HepG2 (cell line): ENCODE measurements at regions not wholly inside any gene's neighbourhood (a gene's known extent, or its start where the extent isn't known, plus 50 kb on each side); places are given as distances from the start of the nearest gene placed in this dataset.

Experiments used
- ELF1 ChIP-seq: sonication (generic); formaldehyde crosslinking; IDR thresholded peaks from 2 replicates; pipeline ENCODE4 v1.4.0; 2020; ENCODE audit warnings: missing genetic modification reagents
- NFIC ChIP-seq: IDR thresholded peaks from 2 replicates; pipeline ENCODE4 v1.6.1; 2012; ENCODE audit warnings: mild to moderate bottlenecking, low read length, inconsistent platforms
- SP1 ChIP-seq, 2 experiments: fragments of 450-650 bp in 1 of 2; sonication (generic) in 1 of 2; formaldehyde crosslinking in 1 of 2; IDR thresholded peaks; 2 replicates each; pipeline versions ENCODE4 v1.4.0 to v1.6.1; 2016 to 2020; ENCODE audit warnings: missing genetic modification reagents in 1 of 2
- TF ChIP-seq, protein P1 (sequence below): sonication (generic); formaldehyde crosslinking; IDR thresholded peaks from 2 replicates; pipeline ENCODE4 v1.4.0; 2020; ENCODE audit warnings: missing genetic modification reagents
- TF ChIP-seq, protein P2 (sequence below), 2 experiments: IDR thresholded peaks; 2 replicates each; pipeline ENCODE4 v1.6.1; 2011 to 2012; ENCODE audit warnings: low read length in 2 of 2, borderline replicate concordance in 1 of 2, low read depth in 1 of 2, mild to moderate bottlenecking in 1 of 2, moderate library complexity in 1 of 2

- TF ChIP-seq ELF1 (CRISPR knock-in tag) = no peak
- TF ChIP-seq, protein P1, sequence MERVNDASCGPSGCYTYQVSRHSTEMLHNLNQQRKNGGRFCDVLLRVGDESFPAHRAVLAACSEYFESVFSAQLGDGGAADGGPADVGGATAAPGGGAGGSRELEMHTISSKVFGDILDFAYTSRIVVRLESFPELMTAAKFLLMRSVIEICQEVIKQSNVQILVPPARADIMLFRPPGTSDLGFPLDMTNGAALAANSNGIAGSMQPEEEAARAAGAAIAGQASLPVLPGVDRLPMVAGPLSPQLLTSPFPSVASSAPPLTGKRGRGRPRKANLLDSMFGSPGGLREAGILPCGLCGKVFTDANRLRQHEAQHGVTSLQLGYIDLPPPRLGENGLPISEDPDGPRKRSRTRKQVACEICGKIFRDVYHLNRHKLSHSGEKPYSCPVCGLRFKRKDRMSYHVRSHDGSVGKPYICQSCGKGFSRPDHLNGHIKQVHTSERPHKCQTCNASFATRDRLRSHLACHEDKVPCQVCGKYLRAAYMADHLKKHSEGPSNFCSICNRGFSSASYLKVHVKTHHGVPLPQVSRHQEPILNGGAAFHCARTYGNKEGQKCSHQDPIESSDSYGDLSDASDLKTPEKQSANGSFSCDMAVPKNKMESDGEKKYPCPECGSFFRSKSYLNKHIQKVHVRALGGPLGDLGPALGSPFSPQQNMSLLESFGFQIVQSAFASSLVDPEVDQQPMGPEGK = no peak
- TF ChIP-seq NFIC = no peak
- TF ChIP-seq SP1 (IDR thresholded peaks at IDR 0.05) = no peak
- TF ChIP-seq SP1 (CRISPR knock-in tag; IDR thresholded peaks at IDR 0.05) = no peak
- TF ChIP-seq, protein P2, sequence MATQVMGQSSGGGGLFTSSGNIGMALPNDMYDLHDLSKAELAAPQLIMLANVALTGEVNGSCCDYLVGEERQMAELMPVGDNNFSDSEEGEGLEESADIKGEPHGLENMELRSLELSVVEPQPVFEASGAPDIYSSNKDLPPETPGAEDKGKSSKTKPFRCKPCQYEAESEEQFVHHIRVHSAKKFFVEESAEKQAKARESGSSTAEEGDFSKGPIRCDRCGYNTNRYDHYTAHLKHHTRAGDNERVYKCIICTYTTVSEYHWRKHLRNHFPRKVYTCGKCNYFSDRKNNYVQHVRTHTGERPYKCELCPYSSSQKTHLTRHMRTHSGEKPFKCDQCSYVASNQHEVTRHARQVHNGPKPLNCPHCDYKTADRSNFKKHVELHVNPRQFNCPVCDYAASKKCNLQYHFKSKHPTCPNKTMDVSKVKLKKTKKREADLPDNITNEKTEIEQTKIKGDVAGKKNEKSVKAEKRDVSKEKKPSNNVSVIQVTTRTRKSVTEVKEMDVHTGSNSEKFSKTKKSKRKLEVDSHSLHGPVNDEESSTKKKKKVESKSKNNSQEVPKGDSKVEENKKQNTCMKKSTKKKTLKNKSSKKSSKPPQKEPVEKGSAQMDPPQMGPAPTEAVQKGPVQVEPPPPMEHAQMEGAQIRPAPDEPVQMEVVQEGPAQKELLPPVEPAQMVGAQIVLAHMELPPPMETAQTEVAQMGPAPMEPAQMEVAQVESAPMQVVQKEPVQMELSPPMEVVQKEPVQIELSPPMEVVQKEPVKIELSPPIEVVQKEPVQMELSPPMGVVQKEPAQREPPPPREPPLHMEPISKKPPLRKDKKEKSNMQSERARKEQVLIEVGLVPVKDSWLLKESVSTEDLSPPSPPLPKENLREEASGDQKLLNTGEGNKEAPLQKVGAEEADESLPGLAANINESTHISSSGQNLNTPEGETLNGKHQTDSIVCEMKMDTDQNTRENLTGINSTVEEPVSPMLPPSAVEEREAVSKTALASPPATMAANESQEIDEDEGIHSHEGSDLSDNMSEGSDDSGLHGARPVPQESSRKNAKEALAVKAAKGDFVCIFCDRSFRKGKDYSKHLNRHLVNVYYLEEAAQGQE (IDR thresholded peaks at IDR 0.05; ENCODE audit: borderline replicate concordance in 1 of 2, low read depth in 1 of 2, low read length in 2 of 2) = no peak
Observed at GRCh38 chr10:4100380-4100779, 315.4 kb upstream of the KLF6 start.
